ENCODE measurements at regions not wholly inside any gene's neighbourhood (a gene's known extent, or its start where the extent isn't known, plus 50 kb on each side); places are given as distances from the start of the nearest gene placed in this dataset.

DNA sequence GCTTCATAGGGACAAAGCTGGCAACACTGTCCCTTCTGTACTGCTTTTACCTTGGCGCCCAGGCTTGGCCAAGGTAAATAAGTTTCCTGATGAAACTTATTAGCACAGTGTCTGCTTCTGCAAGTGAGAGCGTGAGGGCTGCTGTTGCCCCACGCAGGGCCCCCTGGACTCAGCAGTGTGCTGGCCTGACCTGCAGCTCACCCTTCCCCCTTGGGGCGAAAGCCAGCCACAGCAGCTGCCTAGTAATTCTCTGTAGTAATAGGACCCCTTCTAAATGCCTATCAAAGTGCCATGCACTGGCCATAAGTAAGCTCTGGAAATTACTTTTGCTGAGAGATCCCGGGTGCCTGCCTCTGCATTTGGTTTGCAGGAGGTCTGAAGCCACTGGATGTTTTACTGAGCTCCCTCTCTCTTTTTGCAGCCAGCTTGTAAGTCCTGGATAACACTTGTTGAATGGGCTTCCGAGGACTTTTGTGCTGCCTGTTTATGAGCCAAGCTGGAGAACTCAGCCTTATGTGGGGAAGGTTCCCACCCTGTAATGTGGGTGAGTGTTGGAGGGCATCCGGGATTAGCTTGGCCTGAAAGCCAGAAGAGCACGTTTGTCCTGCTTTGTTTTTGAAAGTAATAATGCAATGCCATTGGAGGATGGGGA lies 293.9 kb downstream of the C7orf25 start:
- no peak for DNase-seq (ENCODE audit: low spot score)

GRCh38 chr7:42617071-42617765 lies 294.7 kb downstream of the C7orf25 start:
- no peak for DNase-seq (ENCODE audit: low spot score)

DNA sequence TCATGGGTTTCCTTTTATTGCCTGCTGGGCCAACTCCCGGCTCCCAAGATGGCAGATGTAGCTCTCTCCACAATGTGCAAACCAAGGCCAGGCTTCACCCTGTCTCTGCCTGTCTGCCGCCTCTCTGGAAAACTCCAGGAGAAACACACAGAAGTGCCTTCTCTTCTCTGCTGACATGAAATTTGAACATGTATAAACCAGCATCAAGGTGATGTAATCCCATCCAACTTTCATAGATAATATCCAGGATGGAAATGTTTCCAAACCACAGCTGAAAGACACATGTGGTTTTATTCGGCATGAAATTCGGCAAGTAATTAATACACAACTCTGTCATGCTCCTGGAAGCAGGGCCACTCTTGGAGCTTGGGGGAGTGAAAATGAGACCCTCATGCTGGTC lies 297.2 kb downstream of the C7orf25 start:
- DNase-seq (ENCODE audit: low spot score): no peak

- peak; percentile 95 for DNase-seq (ENCODE audit: low spot score)
These were observed 299.9 kb downstream of the C7orf25 start for GRCh38 chr7:42611961-42612360.

- DNase-seq (ENCODE audit: low spot score): peak; percentile 84
These were observed 300.5 kb downstream of the C7orf25 start for GRCh38 chr7:42611289-42611928.

- DNase-seq (ENCODE audit: low spot score): no peak
These were observed 305.5 kb downstream of the C7orf25 start for GRCh38 chr7:42606193-42606905.

GRCh38 chr7:42605406-42606192 lies 306.3 kb downstream of the C7orf25 start:
- no peak for DNase-seq (ENCODE audit: low spot score)

- DNase-seq (ENCODE audit: low spot score): no peak
These were observed 308.4 kb downstream of the C7orf25 start for GRCh38 chr7:42603496-42603895.

- DNase-seq (ENCODE audit: low spot score): no peak
These were observed 314.6 kb downstream of the C7orf25 start for GRCh38 chr7:42597300-42597699.

- DNase-seq (ENCODE audit: low spot score): no peak
These were observed 315.1 kb downstream of the C7orf25 start for GRCh38 chr7:42596737-42597136.

- no peak for DNase-seq (ENCODE audit: low spot score)
These were observed 318.0 kb downstream of the C7orf25 start for GRCh38 chr7:42593860-42594259.

GRCh38 chr7:42590771-42591310 lies 321.0 kb downstream of the C7orf25 start:
- no peak for DNase-seq (ENCODE audit: low spot score)

DNA sequence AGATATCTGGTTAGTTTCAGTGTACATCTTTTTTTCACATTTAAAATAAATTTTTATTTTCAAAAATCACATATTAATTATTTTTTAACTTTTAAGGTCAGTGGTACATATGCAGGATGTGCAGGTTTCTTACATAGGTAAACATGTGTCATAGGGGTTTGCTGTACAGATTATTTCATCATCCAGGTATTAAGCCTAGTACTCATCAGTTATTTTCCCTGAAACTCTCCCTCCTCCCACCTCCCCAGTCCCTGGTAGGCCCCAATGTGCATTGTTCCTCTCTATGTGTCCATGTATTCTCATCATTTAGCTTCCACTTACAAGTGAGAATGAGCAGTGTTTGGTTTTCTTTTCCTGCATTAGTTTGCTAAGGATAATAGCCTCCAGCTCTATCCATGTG lies 323.0 kb downstream of the C7orf25 start:
- DNase-seq (ENCODE audit: low spot score): no peak

GRCh38 chr7:42587806-42588205 lies 324.1 kb downstream of the C7orf25 start:
- no peak for DNase-seq (ENCODE audit: low spot score)

DNA sequence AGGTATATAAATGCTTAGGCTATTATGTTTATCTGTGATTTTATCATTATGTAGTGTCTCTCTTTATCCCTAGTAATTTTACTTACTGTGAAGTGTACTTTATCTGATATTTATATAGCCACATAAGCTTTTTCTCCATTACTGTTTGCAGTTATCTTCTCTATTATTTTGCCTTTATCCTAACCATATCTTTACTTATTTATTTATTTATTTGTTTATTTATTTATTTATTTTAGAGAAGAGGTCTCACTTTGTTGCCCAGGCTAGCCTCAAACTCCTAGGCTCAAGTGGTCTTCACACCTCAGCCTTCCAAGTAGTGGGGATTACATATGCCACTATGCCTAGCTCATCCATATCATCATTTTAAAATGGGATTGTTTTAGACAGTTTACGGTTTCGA lies 331.8 kb downstream of the C7orf25 start:
- DNase-seq (ENCODE audit: low spot score): no peak

DNA sequence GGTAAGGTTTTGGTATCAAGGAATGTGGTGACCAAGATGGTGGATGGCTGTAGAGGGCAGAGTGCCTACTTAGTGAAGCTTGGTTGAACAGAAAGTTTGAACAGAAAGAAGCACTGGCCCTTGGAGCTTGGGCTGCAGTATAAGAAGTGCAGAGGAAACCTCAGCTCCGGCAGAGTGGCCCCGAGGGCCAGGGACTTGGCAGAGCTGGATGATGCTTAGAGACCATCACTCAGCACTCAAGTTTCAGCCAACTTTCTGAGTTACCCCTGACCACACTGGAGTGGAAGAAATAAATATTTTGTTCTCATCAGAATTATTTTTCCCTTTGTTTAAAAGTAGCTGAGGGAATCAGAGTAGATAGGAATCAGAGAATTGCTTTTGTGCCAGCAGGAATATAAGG lies 336.7 kb downstream of the C7orf25 start:
- no peak for DNase-seq (ENCODE audit: low spot score)

GRCh38 chr7:42574685-42575084 lies 337.2 kb downstream of the C7orf25 start:
- DNase-seq (ENCODE audit: low spot score): peak; percentile 21

- no peak for DNase-seq (ENCODE audit: low spot score)
These were observed 337.1 kb upstream of the GLI3 start for GRCh38 chr7:42573881-42574672.

- no peak for DNase-seq (ENCODE audit: low spot score)
These were observed 335.6 kb upstream of the GLI3 start for GRCh38 chr7:42572561-42572960.

DNA sequence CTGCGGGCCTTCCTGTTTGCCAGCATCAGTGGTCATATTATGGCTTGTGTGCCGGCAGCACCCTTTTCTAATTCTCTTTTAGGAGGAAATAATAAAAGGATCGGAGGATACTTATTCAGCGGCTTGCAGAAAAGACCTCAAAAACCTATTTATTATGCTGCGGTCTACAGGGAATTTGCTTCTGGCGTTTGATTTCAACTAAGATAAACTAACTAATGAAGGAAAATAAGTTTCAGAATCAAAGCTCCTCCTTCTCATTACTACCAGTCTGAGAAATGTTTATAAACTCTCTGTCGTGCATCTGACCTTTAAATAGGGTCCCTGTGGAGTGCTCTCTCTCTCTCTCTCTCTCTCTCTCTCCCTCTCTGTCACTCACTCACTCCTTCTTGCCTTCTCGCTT lies 335.0 kb upstream of the GLI3 start:
- no peak for DNase-seq (ENCODE audit: low spot score)

DNA sequence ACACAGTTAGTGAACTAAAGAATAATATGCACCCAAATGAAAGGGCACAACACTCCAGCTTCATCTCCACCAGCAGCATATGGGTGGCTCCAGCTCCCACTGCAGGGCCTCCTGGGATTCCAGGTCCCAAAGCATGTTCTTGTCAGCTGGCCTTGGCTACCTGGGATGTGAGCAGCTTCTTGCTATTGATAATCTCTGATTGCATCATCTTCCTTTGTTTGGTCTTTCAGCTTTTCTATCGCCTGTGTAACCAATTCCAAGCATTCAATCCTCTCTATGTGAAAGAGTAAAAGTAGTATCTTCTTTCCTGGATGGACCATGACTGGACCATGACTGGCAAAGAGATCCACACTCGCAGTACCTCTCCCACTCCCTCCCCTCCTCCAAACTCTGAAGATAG lies 333.9 kb upstream of the GLI3 start:
- no peak for DNase-seq (ENCODE audit: low spot score)

Measured in SW480 (cell line).